Thyroid gland (tissue), 4 donors: ENCODE measurements at regions not wholly inside any gene's neighbourhood (a gene's known extent, or its start where the extent isn't known, plus 50 kb on each side); places are given as distances from the start of the nearest gene placed in this dataset.
A peak's percentile ranks its signal among the peaks of the same experiment; 100 is the strongest.

ENCODE experiments used
- POLR2A ChIP-seq, 2 donors: fragments of 450-650 bp; IDR thresholded peaks; one replicate each; pipeline ENCODE4 v1.6.1; 2017; ENCODE audit warnings: antibody characterized with exemption in 2 of 2, mild to moderate bottlenecking in 2 of 2, moderate library complexity in 1 of 2
- TF ChIP-seq, protein P1 (sequence below), 6 experiments: fragments of 200-600 bp in 3 of 6; fragments of 450-650 bp in 3 of 6; sonication (generic) in 3 of 6; IDR thresholded peaks; one replicate each; pipeline ENCODE4 v1.5.1; 2016 to 2019; ENCODE audit warnings: antibody characterized with exemption in 6 of 6, mild to moderate bottlenecking in 2 of 6, inconsistent platforms in 1 of 6, moderate library complexity in 1 of 6

DNA sequence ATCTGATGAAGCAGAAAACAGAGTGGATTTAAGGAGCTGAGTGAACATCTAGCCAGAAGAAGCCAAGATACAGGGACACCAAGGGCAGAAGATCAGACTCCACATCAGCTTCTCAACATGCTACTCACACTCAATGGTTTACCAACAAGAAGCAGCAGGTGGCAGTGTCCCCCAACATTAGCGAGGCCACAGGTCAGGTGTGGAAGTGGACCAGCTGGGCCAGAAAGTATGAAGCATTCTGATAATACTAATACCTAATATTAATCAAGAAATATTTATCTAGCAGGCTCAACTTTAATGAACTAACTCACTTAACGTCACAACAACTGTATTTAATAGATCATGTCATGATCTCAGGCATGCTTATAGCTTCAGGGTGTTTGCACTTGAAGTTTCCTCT lies 73.4 kb upstream of the TTC29 start:
- TF ChIP-seq, protein P1, sequence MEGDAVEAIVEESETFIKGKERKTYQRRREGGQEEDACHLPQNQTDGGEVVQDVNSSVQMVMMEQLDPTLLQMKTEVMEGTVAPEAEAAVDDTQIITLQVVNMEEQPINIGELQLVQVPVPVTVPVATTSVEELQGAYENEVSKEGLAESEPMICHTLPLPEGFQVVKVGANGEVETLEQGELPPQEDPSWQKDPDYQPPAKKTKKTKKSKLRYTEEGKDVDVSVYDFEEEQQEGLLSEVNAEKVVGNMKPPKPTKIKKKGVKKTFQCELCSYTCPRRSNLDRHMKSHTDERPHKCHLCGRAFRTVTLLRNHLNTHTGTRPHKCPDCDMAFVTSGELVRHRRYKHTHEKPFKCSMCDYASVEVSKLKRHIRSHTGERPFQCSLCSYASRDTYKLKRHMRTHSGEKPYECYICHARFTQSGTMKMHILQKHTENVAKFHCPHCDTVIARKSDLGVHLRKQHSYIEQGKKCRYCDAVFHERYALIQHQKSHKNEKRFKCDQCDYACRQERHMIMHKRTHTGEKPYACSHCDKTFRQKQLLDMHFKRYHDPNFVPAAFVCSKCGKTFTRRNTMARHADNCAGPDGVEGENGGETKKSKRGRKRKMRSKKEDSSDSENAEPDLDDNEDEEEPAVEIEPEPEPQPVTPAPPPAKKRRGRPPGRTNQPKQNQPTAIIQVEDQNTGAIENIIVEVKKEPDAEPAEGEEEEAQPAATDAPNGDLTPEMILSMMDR (IDR thresholded peaks at IDR 0.05), result peak; percentile 30 to 67 (median 58)
- no peak for TF ChIP-seq POLR2A (IDR thresholded peaks at IDR 0.05)
